Ovary (tissue), 7 donors: ENCODE measurements at regions not wholly inside any gene's neighbourhood (a gene's known extent, or its start where the extent isn't known, plus 50 kb on each side); places are given as distances from the start of the nearest gene placed in this dataset.

Experiments used
- DNase-seq, 5 donors: peaks; one replicate each; pipeline ENCODE4 v3.0.0-alpha.2; 2019 to 2020
- H3K27ac ChIP-seq, 2 donors: fragments of 200-600 bp; one replicate each; pipeline versions ENCODE4 v1.5.1 to v1.8.0; 2019 to 2022
- H3K27me3 ChIP-seq: fragments of 200-600 bp; one replicate; pipeline ENCODE4 v1.8.0; 2022
- H3K36me3 ChIP-seq: fragments of 200-600 bp; sonication (generic); one replicate; pipeline ENCODE4 v1.5.1; 2019
- H3K4me1 ChIP-seq: one replicate; pipeline ENCODE4 v1.8.1; 2013; ENCODE audit warnings: mild to moderate bottlenecking, moderate library complexity; ENCODE audit not compliant: insufficient read depth
- H3K4me3 ChIP-seq: fragments of 200-600 bp; sonication (generic); one replicate; pipeline ENCODE4 v1.5.1; 2017
- H3K9me3 ChIP-seq, 2 donors: fragments of 200-600 bp in 1 of 2; sonication (generic) in 1 of 2; one replicate each; pipeline versions ENCODE4 v1.5.1 to v1.8.1; 2013 to 2019; ENCODE audit warnings: mild to moderate bottlenecking in 1 of 2, moderate library complexity in 1 of 2
- CTCF ChIP-seq, 3 donors: fragments of 450-650 bp in 2 of 3; fragments of 200-600 bp in 1 of 3; IDR thresholded peaks; one replicate each; pipeline versions ENCODE4 v1.5.1 to v1.8.0; 2016 to 2022; ENCODE audit warnings: antibody characterized with exemption in 3 of 3, mild to moderate bottlenecking in 1 of 3
- EP300 ChIP-seq: sonication (generic); formaldehyde crosslinking; IDR thresholded peaks from one replicate; pipeline ENCODE4 v1.6.1; 2017; ENCODE audit warnings: antibody characterized with exemption
- POLR2A ChIP-seq: fragments of 450-650 bp; IDR thresholded peaks from one replicate; pipeline ENCODE4 v1.6.1; 2017; ENCODE audit warnings: antibody characterized with exemption, mild to moderate bottlenecking, moderate library complexity
- WGBS, 3 donors: extraction: QIAGEN DNeasy Blood & Tissue Kit in 1 of 3; methylation state at CpG; one replicate each; pipeline versions ENCODE4 v1.1.5 to v1.1.7; 2013 to 2017; 5-methylcytosine and 5-hydroxymethylcytosine counted together
- intact Hi-C, 4 donors: fragments of 100-400 bp; cut with DNase I; formaldehyde crosslinking; loops; one replicate each; pipeline versions ENCODE4 v1.11.0 to v1.15.1; 2022 to 2023
- donor health status: DM: no; HTN: no; CAD: no; lungs with moderate emphysema.
- donor health status: DM: no; HTN: no; CAD: no.
- donor health status: Bipolar disorder and iron deficiency.
- donor health status: DM: no; HTN: no; CAD: no.
- donor health status: DM: yes; HTN: yes; CAD: no.

GRCh38 chr5:39503155-39503554, 78.4 kb upstream of the DAB2 start:
- intact Hi-C loops: no loop called here
- Histone ChIP-seq H3K27me3 (no peaks in the 10 kb centered on the region), H3K36me3 (no peaks in the 10 kb centered on the region), H3K27ac (no peak overlapping the region), H3K4me1 (peaks cover 8% of the 10 kb centered on the region), H3K4me3 (no peak overlapping the region), H3K9me3 (no peaks in the 10 kb centered on the region)
- TF ChIP-seq CTCF (IDR thresholded peaks at IDR 0.05) (no peak), POLR2A (no peak), EP300 (no peak)
- WGBS, 3 donors: 8 to 9% (median 8%) methylated on average over 1 of the region's 1 CpG
- peak in 3 of 5 donors; percentile 34 to 83 (median 63) for DNase-seq

GRCh38 chr5:39502704-39503103, 77.9 kb upstream of the DAB2 start:
- H3K4me3 ChIP-seq: no peak overlapping the region
- H3K9me3 ChIP-seq: no peaks in the 10 kb centered on the region
- TF ChIP-seq CTCF (IDR thresholded peaks at IDR 0.05) (no peak), EP300 (no peak), POLR2A (no peak)
- no peaks in the 10 kb centered on the region for H3K27me3 ChIP-seq
- WGBS, 3 donors: 84 to 93% (median 90%) methylated on average over 6 of the region's 6 CpGs
- peaks cover 8% of the 10 kb centered on the region for H3K4me1 ChIP-seq
- DNase-seq: no peak
- H3K36me3 ChIP-seq: no peaks in the 10 kb centered on the region
- no peak overlapping the region for H3K27ac ChIP-seq
- intact Hi-C loops: no loop called here

GRCh38 chr5:39501397-39501796, 76.6 kb upstream of the DAB2 start:
- peak; percentile 26 to 67 (median 50) for DNase-seq
- H3K27me3 ChIP-seq: no peaks in the 10 kb centered on the region
- intact Hi-C loops: no loop called here
- WGBS, 3 donors: 27 to 46% (median 31%) methylated on average over 5 of the region's 5 CpGs
- peaks cover 8% of the 10 kb centered on the region for H3K4me1 ChIP-seq
- no peaks in the 10 kb centered on the region for H3K9me3 ChIP-seq
- TF ChIP-seq CTCF (IDR thresholded peaks at IDR 0.05) (no peak), EP300 (no peak), POLR2A (no peak)
- no peaks in the 10 kb centered on the region for H3K36me3 ChIP-seq
- no peak overlapping the region for H3K27ac ChIP-seq
- no peak overlapping the region for H3K4me3 ChIP-seq

GRCh38 chr5:39500551-39501175, 75.9 kb upstream of the DAB2 start:
- DNase-seq: no peak
- intact Hi-C loops: no loop called here
- Histone ChIP-seq H3K4me3 (no peak overlapping the region), H3K27ac (no peak overlapping the region), H3K9me3 (no peaks in the 10 kb centered on the region), H3K36me3 (no peaks in the 10 kb centered on the region), H3K4me1 (peaks cover 8% of the 10 kb centered on the region), H3K27me3 (no peaks in the 10 kb centered on the region)
- 34 to 60% (median 37%) methylated on average over 2 of the region's 2 CpGs for WGBS, 3 donors
- TF ChIP-seq POLR2A: no peak
- TF ChIP-seq CTCF (IDR thresholded peaks at IDR 0.05): no peak
- TF ChIP-seq EP300: no peak
